A673 (cell line): ENCODE measurements at regions not wholly inside any gene's neighbourhood (a gene's known extent, or its start where the extent isn't known, plus 50 kb on each side); places are given as distances from the start of the nearest gene placed in this dataset.

Experiments used
- BruUV-seq: library from RNA; stranded (reverse); fragments of 400-500 nt; replicated peaks from 2 replicates; lab custom pipeline; 2021; lab: Mats Ljungman, UMichigan
- CTCF ChIA-PET: fragments of 300-600 bp; sonication (Branson Sonifier 250); formaldehyde crosslinking; loops from one replicate; lab custom pipeline; 2022; ENCODE audit warnings: antibody characterized with exemption; lab: Charles Lee
- POLR2A ChIA-PET: fragments of 300-600 bp; sonication (Branson Sonifier 250); formaldehyde crosslinking; loops from one replicate; lab custom pipeline; 2022; ENCODE audit warnings: antibody characterized with exemption; ENCODE audit not compliant: low non-redundant PET; lab: Charles Lee
- DNase-seq: peaks from one replicate; pipeline ENCODE4 v3.0.0-alpha.2; 2015; ENCODE audit warnings: low spot score
- H3K27ac ChIP-seq: fragments of 200-600 bp; sonication (generic); 2 replicates; pipeline ENCODE4 v1.5.1; 2016; ENCODE audit warnings: mixed run types, low read depth, mild to moderate bottlenecking, mixed read lengths, antibody characterized with exemption, low read length; ENCODE audit not compliant: poor library complexity, severe bottlenecking
- H3K27me3 ChIP-seq: fragments of 200-600 bp; sonication (generic); replicated peaks from 2 replicates; pipeline ENCODE4 v1.6.1; 2017; ENCODE audit warnings: mixed run types, low read depth, mild to moderate bottlenecking, mixed read lengths, antibody characterized with exemption, low read length; ENCODE audit not compliant: insufficient read depth, poor library complexity
- H3K36me3 ChIP-seq: fragments of 200-600 bp; sonication (generic); 2 replicates; pipeline ENCODE4 v1.6.1; 2016; ENCODE audit warnings: mixed run types, mild to moderate bottlenecking, mixed read lengths, antibody characterized with exemption, low read length; ENCODE audit not compliant: insufficient read depth, poor library complexity, severe bottlenecking
- H3K4me1 ChIP-seq: fragments of 200-600 bp; sonication (generic); 2 replicates; pipeline ENCODE4 v1.6.1; 2017; ENCODE audit warnings: mixed run types, mild to moderate bottlenecking, mixed read lengths, antibody characterized with exemption, low read length; ENCODE audit not compliant: insufficient read depth, poor library complexity, severe bottlenecking
- H3K4me3 ChIP-seq: fragments of 200-600 bp; sonication (generic); 2 replicates; pipeline ENCODE4 v1.5.1; 2016; ENCODE audit warnings: low read depth, mixed run types, mild to moderate bottlenecking, mixed read lengths, low read length; ENCODE audit not compliant: poor library complexity, severe bottlenecking
- H3K9me3 ChIP-seq: fragments of 200-600 bp; sonication (generic); 2 replicates; pipeline ENCODE4 v1.6.1; 2016; ENCODE audit warnings: mixed run types, low read depth, mild to moderate bottlenecking, mixed read lengths, antibody characterized with exemption, low read length; ENCODE audit not compliant: poor library complexity, severe bottlenecking
- CTCF ChIP-seq: fragments of 300-800, 200-600 bp; sonication (generic); conservative IDR thresholded peaks from 2 replicates; pipeline ENCODE4 v1.5.1; 2017; ENCODE audit warnings: low read depth, mild to moderate bottlenecking, antibody characterized with exemption, low read length, moderate library complexity, mixed read lengths
- EZH2 ChIP-seq: fragments of 200-600 bp; sonication (generic); IDR thresholded peaks from 2 replicates; pipeline ENCODE4 v1.6.1; 2017; ENCODE audit warnings: borderline replicate concordance, low read depth, mild to moderate bottlenecking, mixed read lengths, antibody characterized with exemption, low read length; ENCODE audit not compliant: poor library complexity, severe bottlenecking
- intact Hi-C: fragments of 100-400 bp; cut with micrococcal nuclease; formaldehyde crosslinking; loops from one replicate; pipeline ENCODE4 v1.10.0; 2022; ENCODE audit not compliant: unreplicated experiment

- peak; percentile 45 for DNase-seq
- H3K9me3 ChIP-seq, result no peaks in the 10 kb centered on the region
- H3K4me3 ChIP-seq, result no peak overlapping the region
- POLR2A ChIA-PET, result no interaction called here
- BruUV-seq, result no TSS peak
- CTCF ChIA-PET, result no interaction called here
- H3K27ac ChIP-seq, result no peak overlapping the region
- TF ChIP-seq EZH2 (no peak), CTCF (no peak)
- intact Hi-C loops, result no loop called here
- H3K27me3 ChIP-seq, result no peaks in the 10 kb centered on the region
- no peaks in the 10 kb centered on the region for H3K36me3 ChIP-seq
- H3K4me1 ChIP-seq, result peaks cover 23% of the 10 kb centered on the region
Observed at GRCh38 chr3:124496061-124496460, 234.2 kb upstream of the UMPS start.

DNA sequence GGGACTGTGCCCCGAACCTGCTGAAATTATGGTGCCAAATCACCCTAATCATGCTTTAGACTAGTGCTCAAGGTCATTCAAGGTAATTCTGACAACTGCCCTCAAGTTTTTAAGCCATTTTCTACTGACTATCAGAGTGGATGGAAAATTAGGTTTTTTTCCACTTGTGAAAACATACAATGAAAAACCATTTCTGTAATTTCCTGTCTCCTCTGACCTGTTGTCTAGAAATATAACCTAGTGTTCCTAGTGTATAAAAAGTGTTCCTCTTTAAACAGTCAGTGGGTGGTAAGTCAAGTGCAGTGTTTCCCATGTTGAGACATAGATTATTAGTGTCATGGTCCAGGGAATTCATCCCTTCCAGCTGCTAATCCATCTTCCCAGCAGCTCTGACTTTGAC lies 232.8 kb upstream of the UMPS start:
- H3K4me1 ChIP-seq, result peaks cover 23% of the 10 kb centered on the region
- H3K4me3 ChIP-seq, result no peak overlapping the region
- no peaks in the 10 kb centered on the region for H3K27me3 ChIP-seq
- H3K36me3 ChIP-seq, result no peaks in the 10 kb centered on the region
- BruUV-seq, result no TSS peak
- ChIA-PET POLR2A (no interaction called here), CTCF (no interaction called here)
- TF ChIP-seq CTCF, result no peak
- TF ChIP-seq EZH2, result no peak
- no peak overlapping the region for H3K27ac ChIP-seq
- no peaks in the 10 kb centered on the region for H3K9me3 ChIP-seq
- DNase-seq, result no peak
- intact Hi-C loops, result no loop called here

GRCh38 chr3:124498891-124499290 lies 231.4 kb upstream of the UMPS start:
- DNase-seq, result no peak
- TF ChIP-seq EZH2, result no peak
- TF ChIP-seq CTCF, result no peak
- H3K27me3 ChIP-seq, result no peaks in the 10 kb centered on the region
- no peak overlapping the region for H3K27ac ChIP-seq
- no peaks in the 10 kb centered on the region for H3K9me3 ChIP-seq
- no peaks in the 10 kb centered on the region for H3K36me3 ChIP-seq
- H3K4me3 ChIP-seq, result no peak overlapping the region
- intact Hi-C loops, result no loop called here
- BruUV-seq, result no TSS peak
- POLR2A ChIA-PET, result no interaction called here
- H3K4me1 ChIP-seq, result peaks cover 23% of the 10 kb centered on the region
- CTCF ChIA-PET, result no interaction called here
